Stimulated activated CD8-positive, alpha-beta memory T cell treated with anti-CD3 and anti-CD28 coated beads, Interleukin-2, amount 100 ng/mL, for 48 hours (primary cell): ENCODE measurements at regions not wholly inside any gene's neighbourhood (a gene's known extent, or its start where the extent isn't known, plus 50 kb on each side); places are given as distances from the start of the nearest gene placed in this dataset.

Source experiments
- DNase-seq, 2 donors: peaks; one replicate each; pipeline ENCODE4 v3.0.0-alpha.2; 2020; ENCODE audit warnings: low read depth in 2 of 2

DNA sequence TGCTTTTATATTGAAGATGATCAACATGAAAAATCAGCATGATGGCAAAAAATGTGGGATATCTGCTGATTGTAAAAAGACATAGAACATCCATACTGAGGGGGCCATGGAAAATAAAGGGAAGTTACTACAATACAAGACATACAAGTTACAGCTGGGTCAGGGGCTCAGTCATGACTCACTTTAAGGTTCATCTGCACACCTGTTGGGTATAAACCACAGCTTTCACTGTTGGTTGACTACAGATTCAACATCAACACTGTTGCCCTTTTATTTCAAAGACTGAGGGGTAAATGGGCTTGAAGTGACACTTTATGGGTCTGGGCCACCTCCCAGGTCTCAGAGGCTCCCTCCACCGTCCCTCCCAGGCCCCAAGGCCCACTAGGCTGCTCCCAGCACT is 98.1 kb upstream of the IRS2 start:
- DNase-seq: no peak

DNA sequence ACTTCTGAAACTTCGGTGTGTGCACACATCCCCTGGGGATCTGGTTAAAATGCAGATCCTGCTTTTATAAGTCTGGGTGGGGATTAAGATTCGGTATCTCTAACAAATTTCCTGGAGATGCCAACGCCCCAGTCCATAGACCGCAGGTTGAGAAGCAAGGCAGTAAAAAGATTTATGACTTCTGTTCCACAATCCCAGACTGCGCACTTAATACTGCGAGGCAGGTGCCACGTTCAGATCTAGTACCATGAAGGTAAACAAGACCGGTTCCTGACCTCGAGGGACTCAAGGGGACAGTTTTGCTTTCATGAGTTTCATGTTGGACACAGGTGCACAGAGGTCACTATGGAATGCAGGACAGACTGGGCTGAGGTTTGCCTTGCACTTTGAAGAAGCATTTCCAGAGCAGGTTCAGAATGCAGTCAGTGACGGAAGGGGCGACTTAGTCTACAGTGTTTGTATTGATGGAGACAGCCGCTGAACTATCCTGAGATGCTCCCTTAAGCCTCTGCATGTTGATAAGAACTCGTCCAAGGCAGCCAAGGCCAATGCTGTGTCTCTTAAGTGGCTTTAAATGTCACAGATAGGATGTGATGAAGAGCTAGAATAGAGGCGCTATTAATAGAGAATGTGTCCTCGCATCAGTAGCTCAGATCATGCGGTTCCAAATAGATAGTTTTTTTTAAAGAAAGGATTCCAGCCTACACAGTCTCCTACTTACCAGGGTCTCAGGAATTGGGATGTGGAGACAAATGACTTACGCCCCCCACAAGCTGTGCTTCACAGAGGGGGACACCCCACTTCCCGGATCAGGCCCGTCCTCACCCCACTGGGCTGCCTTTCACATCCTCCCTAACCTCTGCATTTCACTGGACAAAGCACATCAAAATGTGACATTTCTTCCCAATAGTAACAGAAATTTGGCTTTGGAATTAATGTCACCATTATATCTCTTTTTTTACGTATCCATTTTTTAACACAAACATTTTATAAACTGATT is 97.1 kb upstream of the IRS2 start:
- DNase-seq: no peak

DNA sequence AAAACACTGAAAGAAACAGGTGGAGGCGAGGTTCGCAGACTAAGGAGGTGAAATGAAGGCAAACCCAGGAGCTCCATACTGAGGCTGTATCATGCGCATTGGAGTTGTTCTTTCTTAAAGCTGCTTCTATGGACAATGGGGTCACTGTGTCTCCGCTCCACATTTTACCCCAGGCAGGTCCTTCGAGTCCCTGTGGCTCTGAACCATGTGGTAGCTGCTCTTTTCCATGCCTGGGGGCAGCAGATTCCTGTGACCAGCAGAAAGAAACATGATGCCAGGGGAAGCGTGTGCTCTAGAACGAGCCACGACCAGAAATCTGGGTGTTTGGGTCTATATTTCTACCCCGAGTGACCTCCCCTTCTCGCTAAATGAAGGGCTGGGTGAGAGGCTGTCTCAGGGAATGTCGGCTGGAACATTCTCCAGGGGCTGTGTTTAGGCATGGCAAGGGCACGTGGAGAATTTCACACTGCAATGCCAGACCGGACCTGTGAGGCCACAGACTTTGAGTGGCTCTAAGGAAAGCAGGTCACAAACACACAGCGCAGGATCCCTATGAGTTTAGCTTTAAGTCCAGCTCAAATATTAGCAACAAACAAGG is 95.7 kb upstream of the IRS2 start:
- no peak for DNase-seq

DNA sequence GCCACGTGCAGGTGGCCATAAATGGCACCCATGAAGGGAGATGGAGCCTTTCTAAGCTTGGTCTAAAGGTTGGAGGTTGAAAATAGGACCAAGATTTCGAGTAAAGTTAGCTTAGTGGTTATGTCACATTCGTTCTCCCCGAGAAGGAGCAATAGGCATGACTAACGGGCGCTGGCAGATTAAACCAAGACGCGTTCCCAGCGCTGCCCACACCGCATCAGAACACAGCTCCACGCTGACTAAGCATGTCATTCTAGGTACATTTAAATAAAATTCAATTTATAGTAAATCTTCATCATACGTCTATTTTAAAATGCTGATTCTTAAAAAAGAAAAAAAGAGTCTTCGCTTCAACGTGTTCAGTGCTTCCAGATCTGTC is 95.0 kb upstream of the IRS2 start:
- no peak for DNase-seq

DNA sequence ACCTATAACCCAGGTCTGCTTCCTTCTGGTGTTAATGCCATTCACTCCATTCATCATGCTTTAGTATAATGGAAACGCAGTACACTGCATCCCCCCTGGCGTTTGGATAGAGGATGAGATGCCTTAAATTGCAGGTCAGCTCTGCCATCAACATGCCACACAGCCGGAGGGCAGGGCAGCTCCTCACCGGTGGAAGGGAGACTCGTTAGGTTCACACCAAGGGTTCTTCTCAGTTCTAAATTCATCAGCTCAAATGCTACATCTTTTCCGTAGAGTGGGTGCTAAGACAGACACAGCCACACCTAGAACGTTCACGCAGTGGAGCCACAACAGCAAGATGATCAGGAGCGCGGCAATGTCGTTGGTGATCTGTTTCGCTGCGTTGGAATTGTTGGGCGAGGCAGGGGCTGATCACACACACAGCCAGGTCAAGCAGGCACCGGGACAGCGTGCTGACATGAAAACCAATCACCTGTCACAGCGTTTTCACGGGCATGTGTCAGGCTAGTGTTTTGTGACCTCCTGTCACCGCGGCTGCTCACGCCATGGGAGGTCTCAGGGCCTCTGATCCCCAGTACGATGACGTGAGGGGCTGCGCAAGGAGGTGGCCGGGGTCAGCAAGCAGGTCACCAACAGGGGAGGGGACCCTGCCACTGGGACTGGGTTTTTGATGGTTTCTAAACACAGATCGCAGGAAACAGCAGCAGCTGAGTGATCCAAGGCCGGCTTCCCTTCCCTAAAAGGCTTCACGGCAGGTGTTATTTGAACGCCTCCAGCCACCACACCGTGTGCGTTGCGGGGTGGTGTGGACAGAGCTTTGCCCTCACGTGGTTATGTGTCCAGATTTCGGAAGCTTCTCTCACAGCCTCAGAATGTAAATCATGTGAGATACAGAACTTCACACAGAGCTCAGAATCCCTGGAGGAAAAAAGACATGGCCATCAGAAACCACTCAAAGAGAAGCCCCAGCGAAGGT is 94.3 kb upstream of the IRS2 start:
- no peak for DNase-seq

DNA sequence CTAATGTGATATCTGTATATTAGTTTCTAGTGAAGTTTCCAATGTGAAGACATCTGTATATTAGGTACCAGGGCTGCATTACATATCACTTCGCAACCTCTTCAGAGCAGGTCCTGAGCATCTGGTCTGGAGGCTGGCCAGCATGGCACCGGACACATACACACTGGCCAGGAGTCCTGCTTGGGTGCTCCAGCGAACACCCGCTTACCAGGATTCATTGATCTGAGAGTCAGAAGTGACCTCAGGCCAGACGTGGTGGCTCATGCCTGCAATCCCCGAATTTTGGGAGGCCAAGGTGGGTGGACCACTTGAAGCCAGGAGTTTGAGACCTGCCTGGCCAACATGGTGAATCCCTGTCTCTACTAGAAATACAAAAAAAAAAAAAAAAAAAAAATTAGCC is 93.0 kb upstream of the IRS2 start:
- DNase-seq: no peak

DNA sequence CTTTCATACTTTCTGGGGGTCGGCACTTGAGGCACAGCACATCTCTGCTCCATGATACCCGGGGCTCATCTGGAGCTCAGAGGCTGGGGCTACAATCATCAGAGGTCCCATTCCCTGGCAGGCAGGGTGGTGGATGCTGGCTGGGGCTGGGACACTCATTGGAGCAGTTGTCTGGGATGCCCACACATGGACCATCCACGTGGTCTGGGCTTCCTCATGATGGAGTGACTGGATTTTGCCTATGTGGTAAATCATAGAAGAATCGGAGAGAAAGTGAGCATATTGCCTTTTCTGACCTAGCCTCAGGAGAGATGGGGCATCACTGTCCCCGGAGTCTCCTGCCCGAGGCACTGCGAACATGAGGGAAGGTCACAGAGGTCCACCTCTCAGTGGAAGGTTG is 91.4 kb upstream of the IRS2 start:
- DNase-seq: no peak

DNA sequence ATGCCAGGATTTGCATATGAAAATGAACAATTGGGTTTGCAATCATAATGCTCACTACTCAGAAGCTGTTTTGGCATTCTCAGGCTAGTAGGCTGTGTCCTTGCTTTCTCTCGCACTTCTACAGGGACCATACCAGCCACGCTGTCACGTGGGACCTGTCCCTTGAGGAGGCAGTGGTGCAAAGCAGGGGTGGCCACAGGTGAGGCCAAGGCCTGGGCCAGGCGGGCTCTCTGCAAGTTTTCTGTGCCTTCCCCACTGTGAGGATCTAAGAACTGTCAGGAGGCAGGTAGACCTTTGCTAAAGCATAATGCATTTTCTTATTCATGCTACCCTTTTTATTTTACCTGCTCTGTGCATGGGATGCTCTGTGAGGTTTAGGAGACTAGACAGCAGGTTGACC is 89.4 kb upstream of the IRS2 start:
- DNase-seq: no peak

DNA sequence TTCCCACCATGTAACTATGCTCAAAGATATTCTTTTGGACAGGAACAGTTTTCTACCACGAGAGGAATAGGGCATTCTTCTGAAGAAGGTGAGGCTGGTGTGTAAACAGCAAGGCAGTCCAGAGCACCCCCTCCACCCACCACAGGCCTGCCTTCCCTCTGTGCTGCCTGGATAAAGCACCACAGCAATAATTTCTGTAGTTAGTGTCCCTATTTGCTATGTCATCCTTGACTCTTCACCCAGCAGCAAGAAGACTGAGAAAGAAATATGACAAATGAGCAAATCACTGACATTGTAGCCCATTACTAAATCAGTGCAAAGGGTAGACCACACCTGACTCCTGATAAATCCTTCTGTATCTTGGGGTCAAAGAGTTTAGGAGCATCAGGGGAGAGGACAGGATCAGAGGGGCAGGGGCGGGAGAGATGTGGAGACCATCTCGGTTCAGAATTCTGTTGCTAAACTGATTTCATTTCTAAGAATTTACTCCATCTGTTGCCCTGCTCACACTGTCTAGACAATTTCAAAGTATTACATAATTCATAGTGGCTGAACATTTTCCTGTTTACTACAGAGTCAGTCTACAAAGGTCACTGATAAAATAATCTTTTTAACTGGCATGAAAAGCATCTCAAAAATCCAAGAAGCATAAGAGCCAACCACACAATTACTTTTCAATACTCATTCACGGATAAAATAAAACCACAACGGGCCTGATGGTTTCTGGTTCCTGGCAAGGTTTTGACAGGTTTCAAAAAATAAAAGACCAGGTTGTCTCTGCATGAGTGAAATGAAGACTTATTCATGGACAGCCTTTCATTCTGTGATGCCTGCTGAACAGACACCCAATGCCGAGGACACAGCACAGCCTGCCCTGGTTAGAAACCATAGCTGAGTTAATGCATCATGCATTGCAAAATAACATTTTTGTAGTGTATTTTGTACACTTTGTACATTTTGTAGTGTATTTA is 88.4 kb upstream of the IRS2 start:
- no peak for DNase-seq

DNA sequence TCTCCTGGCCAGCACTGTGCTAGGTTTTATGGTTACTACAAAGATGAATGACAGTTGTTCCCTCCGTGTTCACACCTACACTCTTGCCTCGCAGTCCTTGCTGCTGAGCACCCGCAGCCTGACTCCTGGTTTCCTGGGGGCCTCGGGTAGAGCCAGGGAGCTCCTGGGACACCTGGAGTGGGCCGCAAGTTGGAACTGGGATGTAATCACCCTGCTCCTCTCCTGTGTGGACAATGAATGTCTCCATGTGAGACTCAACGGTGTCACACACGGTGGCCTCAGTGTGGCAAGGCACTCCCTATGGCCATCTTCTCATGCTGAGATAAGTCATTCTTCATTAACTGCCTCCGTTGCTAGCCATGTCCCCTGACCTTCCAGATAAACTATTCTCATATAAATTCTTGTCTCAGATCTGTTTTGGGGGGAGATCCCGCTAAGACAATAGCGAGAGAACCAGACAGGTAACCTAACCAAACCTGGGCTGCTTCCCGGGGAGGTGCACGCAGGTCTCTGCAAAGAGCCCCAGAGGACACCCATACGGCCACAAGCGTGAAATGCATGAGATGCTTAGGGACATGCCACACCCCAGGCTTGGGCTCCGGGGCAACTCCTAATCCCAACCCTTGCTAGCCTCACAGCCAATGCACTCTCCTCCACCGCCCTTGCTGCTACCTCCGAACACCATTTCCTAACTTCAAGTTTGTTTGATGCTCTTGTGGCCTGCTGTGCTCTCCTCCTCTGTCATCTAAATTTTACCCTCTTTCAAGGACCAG is 87.2 kb upstream of the IRS2 start:
- DNase-seq: no peak

DNA sequence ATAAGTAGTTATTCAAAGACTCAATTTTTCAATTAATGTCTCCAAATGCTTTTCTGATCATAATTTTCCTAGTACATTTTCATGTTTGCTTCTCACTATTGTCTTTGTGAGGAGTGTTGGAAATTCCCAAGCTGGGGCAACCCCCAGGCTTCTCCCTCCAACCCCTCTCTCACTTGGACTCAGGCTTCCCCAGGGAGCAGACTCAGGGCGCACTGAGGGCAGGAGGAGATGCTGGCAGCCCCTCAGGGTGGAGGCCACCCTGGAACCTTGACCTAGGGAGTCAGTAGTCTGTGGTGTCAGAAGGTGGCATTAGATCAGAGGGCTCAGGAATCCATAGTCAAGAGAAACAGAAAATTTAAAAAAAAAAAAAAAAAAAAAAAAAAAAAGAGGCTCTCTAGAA is 86.5 kb upstream of the IRS2 start:
- DNase-seq: no peak

DNA sequence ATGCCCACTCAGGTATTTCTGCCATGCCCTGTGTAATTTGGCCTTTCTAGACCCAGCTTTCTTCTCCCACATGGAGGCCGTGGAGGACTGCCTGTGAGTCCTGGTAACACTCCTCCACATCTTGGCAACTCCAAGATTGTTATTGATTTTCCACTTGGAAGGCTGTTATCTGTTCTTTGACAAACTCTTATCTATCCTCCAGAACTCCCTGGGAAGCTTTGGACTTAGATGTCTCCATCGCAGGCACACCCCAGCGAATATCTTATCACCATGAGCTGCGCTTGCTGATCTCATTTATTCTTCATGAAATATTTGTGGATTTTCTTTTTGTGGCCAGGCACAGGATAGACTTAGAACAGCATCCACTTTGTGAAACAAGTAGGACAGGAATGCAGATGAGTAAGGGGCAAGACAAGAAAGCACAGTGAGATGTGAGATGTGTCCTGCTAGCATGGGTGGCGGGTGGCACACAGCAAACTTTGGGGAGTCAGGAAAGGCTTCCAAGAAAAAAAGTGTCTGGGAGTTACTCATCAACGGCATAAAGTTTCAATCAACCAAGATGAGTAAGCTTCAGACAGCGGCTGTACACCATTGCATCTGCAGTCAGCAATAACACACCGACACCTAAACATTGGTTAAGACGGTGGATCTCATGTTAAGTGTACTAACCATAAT is 84.5 kb upstream of the IRS2 start:
- DNase-seq: no peak

DNA sequence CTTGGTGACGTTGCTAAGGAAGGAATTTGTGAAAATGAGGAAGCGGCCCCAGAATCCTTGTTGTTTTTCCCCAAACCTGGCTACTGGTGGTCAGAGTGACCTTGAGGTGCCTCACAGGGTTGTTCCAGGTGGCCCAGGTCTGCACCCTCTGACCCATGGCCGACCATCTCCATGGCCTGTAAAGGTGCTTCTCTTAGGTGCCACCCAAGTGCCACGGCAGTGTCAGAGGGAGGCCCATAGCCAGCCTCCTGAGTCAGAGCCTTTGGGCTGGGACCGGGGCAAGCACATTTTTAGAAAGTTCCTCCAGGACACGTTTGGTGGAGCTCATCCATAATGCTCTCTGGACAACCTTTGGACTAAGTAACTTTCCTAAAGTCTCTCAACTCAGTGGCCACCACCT is 83.9 kb upstream of the IRS2 start:
- no peak for DNase-seq

DNA sequence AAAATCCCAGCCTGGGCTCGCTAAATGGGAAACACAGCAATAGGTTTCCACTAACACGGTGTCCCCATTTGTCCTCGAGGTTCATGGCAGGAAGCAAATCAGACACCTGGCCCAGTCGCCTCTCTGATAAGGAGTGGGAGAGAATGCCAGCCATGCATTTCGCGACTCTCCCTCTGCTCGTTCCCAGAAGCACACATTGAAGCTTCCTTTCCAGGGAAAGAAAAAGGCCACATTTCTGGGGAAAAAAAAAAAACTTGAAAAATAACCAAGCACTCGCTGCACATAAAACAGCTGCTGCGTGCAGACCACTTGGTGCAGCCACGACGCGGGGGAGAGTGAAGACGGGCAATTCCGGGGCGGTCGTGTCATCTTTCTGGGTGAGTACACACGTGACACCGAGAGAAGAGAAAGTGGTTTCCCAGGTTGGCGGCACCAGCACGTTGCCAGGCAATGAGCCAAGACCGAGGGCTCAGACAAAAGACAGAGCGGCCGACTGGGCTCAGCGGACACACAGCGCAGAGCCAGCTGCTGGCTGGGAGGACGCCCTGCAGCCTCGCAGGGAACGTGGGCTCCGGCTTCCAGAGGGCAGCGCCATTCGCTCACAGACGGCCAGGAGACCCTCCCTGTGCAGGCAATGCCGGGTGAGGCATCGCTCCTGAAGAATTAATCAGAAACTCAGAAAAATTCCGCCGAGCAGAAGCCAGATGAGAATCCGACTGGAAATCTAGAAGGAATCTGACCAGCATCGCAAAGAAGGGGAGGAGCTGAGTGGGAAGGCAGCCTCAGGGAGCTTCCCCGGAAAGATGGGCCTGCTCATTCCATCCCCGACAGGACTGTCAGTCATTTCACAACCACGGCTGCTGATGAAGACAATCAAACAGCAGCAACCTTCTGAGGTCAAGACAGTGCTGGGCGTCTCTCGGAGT is 83.2 kb upstream of the IRS2 start:
- peak; percentile 1 to 5 for DNase-seq

DNA sequence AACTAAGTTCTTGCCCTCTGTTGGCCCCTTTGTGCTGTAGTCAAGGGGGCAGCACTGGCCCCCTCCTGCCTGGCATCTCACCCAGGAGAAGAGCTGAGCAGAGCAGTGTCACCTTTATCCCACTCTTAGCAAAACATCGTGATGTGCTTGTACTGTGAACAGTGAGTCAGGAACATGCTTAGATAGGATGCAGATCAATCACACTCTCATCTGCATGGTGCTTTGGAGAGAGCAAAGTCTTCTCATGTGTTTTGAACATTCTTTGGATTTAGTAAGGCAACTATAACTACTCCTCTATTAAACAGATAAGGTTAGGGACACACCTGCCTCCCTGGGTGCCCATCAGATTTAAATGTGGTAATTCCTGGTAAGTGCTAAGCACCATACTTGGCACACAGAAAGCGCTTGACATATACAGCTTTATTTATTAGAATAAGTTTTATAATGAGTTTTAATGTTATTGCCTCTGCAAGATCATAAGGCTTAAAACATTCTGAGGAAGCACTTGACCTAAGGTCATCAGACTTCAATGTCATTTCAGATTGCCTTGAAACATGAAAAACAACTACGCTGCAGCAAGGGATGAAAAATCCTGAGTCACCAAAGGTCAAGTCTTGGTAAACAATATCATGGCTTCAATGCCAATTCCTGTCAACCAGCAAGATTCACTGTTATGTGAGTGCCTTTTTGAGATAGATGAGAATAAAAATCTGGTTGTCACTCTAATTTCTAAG is 82.4 kb upstream of the IRS2 start:
- no peak for DNase-seq

DNA sequence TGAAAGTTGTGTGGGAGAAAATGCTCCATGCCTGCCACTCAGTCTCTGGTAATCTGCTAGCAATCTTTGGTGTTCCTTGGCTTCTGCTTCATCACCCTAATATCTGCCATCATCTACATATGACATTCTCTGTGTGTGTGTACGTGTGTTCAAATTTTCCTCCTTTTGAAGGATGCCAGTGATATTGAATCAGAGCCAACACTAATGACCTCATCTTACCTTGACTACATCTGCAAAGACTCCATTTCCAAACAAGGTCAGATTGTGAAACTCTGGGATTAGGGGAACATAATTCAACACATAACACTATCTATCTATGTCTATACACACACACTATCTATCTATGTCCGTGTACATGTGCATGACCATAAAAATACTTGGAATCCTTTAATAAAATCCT is 81.4 kb upstream of the IRS2 start:
- DNase-seq: no peak

DNA sequence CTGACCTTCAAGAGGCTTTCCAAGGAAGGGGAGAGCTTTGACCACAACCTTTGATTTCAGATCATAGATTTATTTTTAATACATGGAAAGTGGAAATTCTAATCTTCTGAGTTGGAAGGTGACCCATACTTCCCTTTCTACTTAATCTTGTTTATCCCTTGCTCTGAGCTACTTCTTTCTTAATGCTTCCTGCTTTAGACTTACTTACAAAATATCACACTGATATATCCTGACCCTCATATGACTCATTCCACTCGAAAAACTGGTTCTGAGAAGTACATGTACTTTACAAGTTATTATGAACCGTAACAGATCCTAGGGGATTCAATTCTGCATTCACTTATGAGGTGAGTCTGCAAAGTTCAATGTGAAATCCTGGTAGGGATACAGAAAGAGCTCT is 76.2 kb upstream of the IRS2 start:
- DNase-seq: no peak

DNA sequence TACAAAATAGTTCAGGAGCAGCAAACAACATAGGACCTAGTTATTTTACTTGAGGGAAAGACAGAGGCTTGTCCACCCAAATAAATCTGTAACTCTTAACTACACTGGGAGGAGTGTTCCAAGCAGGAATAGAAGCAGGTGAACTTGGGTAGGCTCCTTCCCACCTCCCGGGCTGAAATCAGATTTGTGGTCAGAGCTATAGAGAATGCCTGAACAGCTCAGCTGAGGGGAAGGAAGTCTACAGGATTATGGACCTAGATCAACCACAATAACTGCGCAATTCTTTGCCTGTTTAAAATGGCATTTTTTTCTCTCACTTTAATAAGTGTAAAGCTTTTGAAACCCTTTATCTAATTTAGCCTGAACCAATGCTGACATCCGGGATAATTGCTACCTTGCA is 73.5 kb upstream of the IRS2 start:
- no peak for DNase-seq
